IMR-90 (cell line): ENCODE measurements at regions not wholly inside any gene's neighbourhood (a gene's known extent, or its start where the extent isn't known, plus 50 kb on each side); places are given as distances from the start of the nearest gene placed in this dataset.

ENCODE experiments used
- ATAC-seq: fragments of 200-7000 bp; cut with Tn5 transposase; 2 replicates; pipeline ENCODE4 v1.9.1; 2020; ENCODE audit warnings: low read depth, mild to moderate bottlenecking, moderate library complexity
- BruUV-seq: library from RNA; stranded (reverse); fragments of 400-500 nt; replicated peaks from 2 replicates; lab custom pipeline; 2021; lab: Mats Ljungman, UMichigan
- CTCF ChIA-PET: fragments of 300-600 bp; formaldehyde crosslinking; extraction: SDS; loops from one replicate; lab custom pipeline; 2021; ENCODE audit warnings: antibody characterized with exemption; lab: Yijun Ruan, JAX
- POLR2A ChIA-PET: fragments of 300-600 bp; sonication (Branson Sonifier 250); formaldehyde crosslinking; loops from one replicate; lab custom pipeline; 2022; ENCODE audit warnings: antibody characterized with exemption; ENCODE audit not compliant: unreplicated experiment; lab: Charles Lee
- DNase-seq: peaks from one replicate; pipeline ENCODE4 v3.0.0; 2013
- H2AFZ ChIP-seq: replicated peaks from 2 replicates; pipeline ENCODE3; 2013; ENCODE audit warnings: low read length, mild to moderate bottlenecking; ENCODE audit not compliant: poor library complexity
- H2AK5ac ChIP-seq: 2 replicates; pipeline ENCODE4 v1.6.1; 2013; ENCODE audit warnings: low read depth, low read length, inconsistent platforms
- H2AK9ac ChIP-seq: replicated peaks from 2 replicates; pipeline ENCODE3; 2013; ENCODE audit warnings: mild to moderate bottlenecking, low read depth, low read length, moderate library complexity; ENCODE audit not compliant: poor library complexity
- H2BK120ac ChIP-seq: 2 replicates; pipeline ENCODE4 v1.6.1; 2013; ENCODE audit warnings: low read depth, low read length, inconsistent platforms
- H2BK15ac ChIP-seq: 3 replicates; pipeline ENCODE4 v1.6.1; 2013; ENCODE audit warnings: low read depth, low read length, inconsistent platforms
- H2BK20ac ChIP-seq: 2 replicates; pipeline ENCODE4 v1.6.1; 2013; ENCODE audit warnings: low read depth, mild to moderate bottlenecking, inconsistent platforms, low read length, moderate library complexity
- H2BK5ac ChIP-seq: 2 replicates; pipeline ENCODE4 v1.6.1; 2013; ENCODE audit warnings: mild to moderate bottlenecking, low read depth, low read length, inconsistent platforms; ENCODE audit not compliant: poor library complexity, severe bottlenecking
- H3K14ac ChIP-seq: replicated peaks from 2 replicates; pipeline ENCODE4 v1.6.1; 2013; ENCODE audit warnings: low read depth, low read length, inconsistent platforms
- H3K18ac ChIP-seq: 2 replicates; pipeline ENCODE4 v1.6.1; 2013; ENCODE audit warnings: low read depth, low read length, control low read depth
- H3K23ac ChIP-seq: 2 replicates; pipeline ENCODE4 v1.6.1; 2013; ENCODE audit warnings: low read depth, low read length, inconsistent platforms
- H3K27ac ChIP-seq: 2 replicates; pipeline ENCODE4 v1.5.1; 2013; ENCODE audit warnings: mild to moderate bottlenecking, control low read depth, low read length; ENCODE audit not compliant: insufficient read depth
- H3K27me3 ChIP-seq: 2 replicates; pipeline ENCODE4 v1.6.1; 2013; ENCODE audit warnings: low read length; ENCODE audit not compliant: control insufficient read depth, insufficient read depth
- H3K36me3 ChIP-seq: 2 replicates; pipeline ENCODE4 v1.6.1; 2013; ENCODE audit warnings: low read length, mixed read lengths; ENCODE audit not compliant: control insufficient read depth, insufficient read depth
- H3K4ac ChIP-seq: 2 replicates; pipeline ENCODE4 v1.6.1; 2013; ENCODE audit warnings: low read depth, low read length, inconsistent platforms
- H3K4me1 ChIP-seq: 2 replicates; pipeline ENCODE4 v1.6.1; 2013; ENCODE audit warnings: low read length, mixed read lengths; ENCODE audit not compliant: control insufficient read depth, insufficient read depth
- H3K4me2 ChIP-seq: 2 replicates; pipeline ENCODE4 v1.6.1; 2013; ENCODE audit warnings: low read depth, mild to moderate bottlenecking, control low read depth, low read length, moderate library complexity
- H3K4me3 ChIP-seq: 2 replicates; pipeline ENCODE4 v1.5.1; 2013; ENCODE audit warnings: low read depth, mild to moderate bottlenecking, control low read depth, low read length, moderate library complexity; ENCODE audit not compliant: insufficient read depth
- H3K56ac ChIP-seq: 2 replicates; pipeline ENCODE4 v1.6.1; 2013; ENCODE audit warnings: low read length, inconsistent platforms; ENCODE audit not compliant: insufficient read depth; ENCODE audit errors: extremely low read depth
- H3K79me1 ChIP-seq, 2 experiments: 2 replicates each; pipeline ENCODE4 v1.6.1; 2013; ENCODE audit warnings: low read length in 2 of 2, inconsistent platforms in 1 of 2, low read depth in 1 of 2
- H3K9ac ChIP-seq: 2 replicates; pipeline ENCODE4 v1.6.1; 2013; ENCODE audit warnings: low read depth, low read length, control low read depth
- H3K9me1 ChIP-seq: 2 replicates; pipeline ENCODE4 v1.6.1; 2013; ENCODE audit warnings: low read length, inconsistent platforms; ENCODE audit not compliant: insufficient read depth
- H3K9me3 ChIP-seq: 2 replicates; pipeline ENCODE4 v1.6.1; 2013; ENCODE audit warnings: low read length; ENCODE audit not compliant: control insufficient read depth, insufficient read depth
- H4K20me1 ChIP-seq: 2 replicates; pipeline ENCODE4 v1.6.1; 2013; ENCODE audit warnings: low read length, inconsistent platforms; ENCODE audit not compliant: insufficient read depth
- H4K5ac ChIP-seq: 2 replicates; pipeline ENCODE4 v1.6.1; 2013; ENCODE audit warnings: mild to moderate bottlenecking, low read depth, low read length, control low read depth
- H4K8ac ChIP-seq, 2 experiments: 2 replicates each; pipeline ENCODE4 v1.6.1; 2013; ENCODE audit warnings: low read depth in 2 of 2, low read length in 2 of 2, control low read depth in 1 of 2, inconsistent platforms in 1 of 2
- H4K91ac ChIP-seq: 2 replicates; pipeline ENCODE4 v1.6.1; 2013; ENCODE audit warnings: low read depth, low read length, inconsistent platforms; ENCODE audit not compliant: insufficient read depth
- CHD1 ChIP-seq: IDR thresholded peaks from 2 replicates; pipeline ENCODE4 v1.6.1; 2012; ENCODE audit warnings: low read depth, low read length, improper control_type of control experiment
- FOS ChIP-seq: fragments of 150-350 bp; IDR thresholded peaks from 2 replicates; pipeline ENCODE4 v1.6.1; 2016; ENCODE audit warnings: low read depth, low read length
- MAFK ChIP-seq: IDR thresholded peaks from 2 replicates; pipeline ENCODE4 v1.6.1; 2012; ENCODE audit warnings: low read depth, low read length, improper control_type of control experiment
- MAZ ChIP-seq: IDR thresholded peaks from 2 replicates; pipeline ENCODE4 v1.6.1; 2012; ENCODE audit warnings: low read depth, mild to moderate bottlenecking, low read length, improper control_type of control experiment, moderate library complexity, borderline replicate concordance
- MXI1 ChIP-seq: IDR thresholded peaks from 2 replicates; pipeline ENCODE4 v1.6.1; 2012; ENCODE audit warnings: low read depth, mild to moderate bottlenecking, low read length, moderate library complexity, borderline replicate concordance
- POLR2A ChIP-seq: IDR thresholded peaks from 2 replicates; pipeline ENCODE4 v1.6.1; 2012; ENCODE audit warnings: mild to moderate bottlenecking, low read depth, low read length
- RAD21 ChIP-seq: IDR thresholded peaks from 2 replicates; pipeline ENCODE4 v1.6.1; 2012; ENCODE audit warnings: low read length, improper control_type of control experiment
- RCOR1 ChIP-seq: IDR thresholded peaks from 2 replicates; pipeline ENCODE4 v1.6.1; 2012; ENCODE audit warnings: mild to moderate bottlenecking, low read length, improper control_type of control experiment; ENCODE audit not compliant: insufficient replicate concordance
- RFX5 ChIP-seq: IDR thresholded peaks from 2 replicates; pipeline ENCODE4 v1.8.0; 2012; ENCODE audit warnings: low read depth, mild to moderate bottlenecking, low read length, moderate library complexity
- SMC3 ChIP-seq: fragments of 150-350 bp; IDR thresholded peaks from 2 replicates; pipeline ENCODE4 v1.6.1; 2016; ENCODE audit warnings: low read depth, mild to moderate bottlenecking, antibody characterized with exemption, low read length, moderate library complexity
- WGBS, 2 experiments: methylation state at CpG; one replicate each; pipeline versions ENCODE4 v1.1.5 to v1.1.7; 2013; ENCODE audit warnings: missing lambda C conversion rate in 2 of 2; ENCODE audit not compliant: insufficient read length in 1 of 2; ENCODE audit errors: extremely low coverage in 2 of 2; 5-methylcytosine and 5-hydroxymethylcytosine counted together
- dilution Hi-C: fragments of 300-500 bp; cut with HindIII; formaldehyde crosslinking; loops from one replicate; pipeline ENCODE4 v1.14.3; 2018; ENCODE audit warnings: low sequenced_read_pairs; ENCODE audit not compliant: unreplicated experiment
- in situ Hi-C: fragments of 300-500 bp; cut with MboI; formaldehyde crosslinking; loops from 3 replicates; pipeline ENCODE4 v1.14.3; 2019; ENCODE audit warnings: low sequenced_read_pairs, inconsistent platforms, mixed read lengths
- intact Hi-C: fragments of 100-400 bp; cut with micrococcal nuclease; formaldehyde crosslinking; loops from 2 replicates; pipeline ENCODE4 v1.10.0; 2022
- TF ChIP-seq, protein P1 (sequence below): fragments of 150-350 bp; IDR thresholded peaks from 2 replicates; pipeline ENCODE4 v1.6.1; 2017; ENCODE audit warnings: mild to moderate bottlenecking, antibody characterized with exemption, low read length, low read depth
- TF ChIP-seq, protein P2 (sequence below): fragments of 150-350 bp; IDR thresholded peaks from 2 replicates; pipeline ENCODE4 v1.6.1; 2016; ENCODE audit warnings: low read depth, mild to moderate bottlenecking, low read length, moderate library complexity, borderline replicate concordance

DNA sequence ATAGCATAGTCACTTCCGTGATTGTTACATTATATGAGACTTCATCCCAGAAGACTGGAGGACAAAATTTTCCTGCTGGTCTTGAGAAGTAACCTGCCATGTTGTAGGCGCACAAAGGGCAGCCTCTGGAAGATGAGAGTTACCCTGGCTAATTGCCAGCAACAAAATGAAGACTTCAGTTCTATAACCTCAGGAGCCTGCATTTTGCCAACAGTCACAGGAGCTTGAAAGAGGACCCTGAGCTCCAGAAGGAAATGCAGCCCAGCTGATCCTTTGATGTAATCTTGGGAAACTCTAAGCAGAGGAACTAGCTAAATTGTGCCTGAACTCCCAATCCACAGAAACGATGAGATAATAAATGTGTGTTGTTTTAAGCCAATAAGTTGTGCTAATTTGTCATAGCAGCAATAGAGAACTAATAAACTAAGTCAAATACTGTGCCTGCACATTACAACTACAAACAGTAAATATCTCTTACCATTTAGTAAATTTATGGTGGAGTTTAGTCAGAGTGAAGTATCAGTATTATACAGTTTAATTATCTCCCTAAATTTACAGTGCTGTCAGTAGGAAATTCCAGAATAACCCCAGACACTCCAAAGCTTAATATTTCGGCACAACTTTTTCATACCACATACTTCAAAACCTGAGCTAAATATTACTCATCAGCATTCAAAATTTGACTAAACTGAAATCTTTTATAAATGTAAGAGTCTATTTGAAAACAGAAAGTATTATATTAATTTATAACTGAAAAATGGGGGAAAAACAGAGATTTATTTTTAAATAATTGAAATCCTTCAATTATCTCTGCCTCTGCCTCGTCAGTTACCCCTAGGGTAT is 90.1 kb upstream of the MAPK10 start:
- H3K18ac ChIP-seq, result no peak overlapping the region
- H2BK120ac ChIP-seq, result no peak overlapping the region
- no peaks in the 10 kb centered on the region for H3K79me1 ChIP-seq
- ATAC-seq (no peak), DNase-seq (no peak)
- TF ChIP-seq FOS, result no peak
- no peak for TF ChIP-seq CHD1
- TF ChIP-seq, protein P1, sequence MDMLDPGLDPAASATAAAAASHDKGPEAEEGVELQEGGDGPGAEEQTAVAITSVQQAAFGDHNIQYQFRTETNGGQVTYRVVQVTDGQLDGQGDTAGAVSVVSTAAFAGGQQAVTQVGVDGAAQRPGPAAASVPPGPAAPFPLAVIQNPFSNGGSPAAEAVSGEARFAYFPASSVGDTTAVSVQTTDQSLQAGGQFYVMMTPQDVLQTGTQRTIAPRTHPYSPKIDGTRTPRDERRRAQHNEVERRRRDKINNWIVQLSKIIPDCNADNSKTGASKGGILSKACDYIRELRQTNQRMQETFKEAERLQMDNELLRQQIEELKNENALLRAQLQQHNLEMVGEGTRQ, result no peak
- TF ChIP-seq, protein P2, sequence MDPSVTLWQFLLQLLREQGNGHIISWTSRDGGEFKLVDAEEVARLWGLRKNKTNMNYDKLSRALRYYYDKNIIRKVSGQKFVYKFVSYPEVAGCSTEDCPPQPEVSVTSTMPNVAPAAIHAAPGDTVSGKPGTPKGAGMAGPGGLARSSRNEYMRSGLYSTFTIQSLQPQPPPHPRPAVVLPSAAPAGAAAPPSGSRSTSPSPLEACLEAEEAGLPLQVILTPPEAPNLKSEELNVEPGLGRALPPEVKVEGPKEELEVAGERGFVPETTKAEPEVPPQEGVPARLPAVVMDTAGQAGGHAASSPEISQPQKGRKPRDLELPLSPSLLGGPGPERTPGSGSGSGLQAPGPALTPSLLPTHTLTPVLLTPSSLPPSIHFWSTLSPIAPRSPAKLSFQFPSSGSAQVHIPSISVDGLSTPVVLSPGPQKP, result no peak
- no peak for TF ChIP-seq MAZ
- TF ChIP-seq MXI1, result no peak
- no peak for TF ChIP-seq RFX5
- no peak for TF ChIP-seq SMC3
- TF ChIP-seq MAFK, result no peak
- no peak for TF ChIP-seq POLR2A
- no peak for TF ChIP-seq RAD21
- no peak for TF ChIP-seq RCOR1
- H3K27ac ChIP-seq, result no peak overlapping the region
- no peak overlapping the region for H3K23ac ChIP-seq
- H3K14ac ChIP-seq, result no peak overlapping the region
- H3K56ac ChIP-seq, result no peak overlapping the region
- ChIA-PET CTCF (no interaction called here), POLR2A (no interaction called here)
- dilution Hi-C loops, result no loop called here
- in situ Hi-C loops, result no loop called here
- no peak overlapping the region for H2AK5ac ChIP-seq
- no peaks in the 10 kb centered on the region for H3K9me1 ChIP-seq
- H2AK9ac ChIP-seq, result no peak overlapping the region
- H3K4me3 ChIP-seq, result no peak overlapping the region
- intact Hi-C loops, result no loop called here
- peaks cover 9% of the 10 kb centered on the region for H3K4me1 ChIP-seq
- WGBS, 2 experiments, result no CpG with 5 or more reads among the region's 5 CpGs
- no peak overlapping the region for H2BK15ac ChIP-seq
- no peaks in the 10 kb centered on the region for H3K36me3 ChIP-seq
- H3K9ac ChIP-seq, result no peak overlapping the region
- no TSS peak for BruUV-seq
- H3K4ac ChIP-seq, result no peak overlapping the region
- H3K27me3 ChIP-seq, result no peaks in the 10 kb centered on the region
- H4K20me1 ChIP-seq, result no peaks in the 10 kb centered on the region
- H4K91ac ChIP-seq, result no peak overlapping the region
- no peak overlapping the region for H2BK5ac ChIP-seq
- H2BK20ac ChIP-seq, result no peak overlapping the region
- no peaks in the 10 kb centered on the region for H3K9me3 ChIP-seq
- H4K5ac ChIP-seq, result no peak overlapping the region
- no peak overlapping the region for H2AFZ ChIP-seq
- no peak overlapping the region for H4K8ac ChIP-seq
- no peak overlapping the region for H3K4me2 ChIP-seq
